NCI-H748 (cell line): ENCODE measurements at regions not wholly inside any gene's neighbourhood (a gene's known extent, or its start where the extent isn't known, plus 50 kb on each side); places are given as distances from the start of the nearest gene placed in this dataset.

Experiments used
- DNase-seq: peaks from one replicate; lab custom pipeline; 2025; ENCODE audit not compliant: unreplicated experiment; lab: John Stamatoyannopoulos, UW

DNA sequence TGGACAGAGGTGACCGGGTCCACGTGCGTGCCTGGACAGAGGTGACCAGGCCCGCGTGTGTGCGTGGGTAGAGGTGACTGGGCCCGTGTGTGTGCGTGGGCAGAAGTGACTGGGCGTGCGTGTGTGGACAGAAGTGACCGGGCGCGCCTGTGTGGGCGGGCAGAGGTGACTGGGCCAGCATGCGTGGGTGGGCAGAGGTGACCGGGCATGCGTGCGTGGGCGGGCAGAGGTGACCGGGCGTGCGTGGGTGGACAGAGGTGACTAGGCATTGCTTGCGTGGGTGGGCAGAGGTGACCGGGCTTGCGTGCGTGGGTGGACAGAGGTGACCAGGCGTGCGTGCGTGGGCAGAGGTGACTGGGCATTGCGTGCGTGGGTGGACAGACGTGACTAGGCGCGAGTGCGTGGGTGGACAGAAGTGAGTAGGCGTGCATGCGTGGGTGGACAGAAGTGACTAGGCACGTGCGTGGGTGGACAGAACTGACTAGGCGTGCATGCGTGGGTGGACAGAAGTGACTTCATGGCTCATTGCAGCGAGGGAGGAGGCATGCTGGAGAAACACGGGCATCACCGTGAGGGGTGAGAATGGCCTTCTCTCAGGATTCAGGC is 254.1 kb upstream of the IRX4 start:
- DNase-seq: no peak

- DNase-seq: no peak
Measured at GRCh38 chr5:2135833-2136232, 253.1 kb upstream of the IRX4 start.

DNA sequence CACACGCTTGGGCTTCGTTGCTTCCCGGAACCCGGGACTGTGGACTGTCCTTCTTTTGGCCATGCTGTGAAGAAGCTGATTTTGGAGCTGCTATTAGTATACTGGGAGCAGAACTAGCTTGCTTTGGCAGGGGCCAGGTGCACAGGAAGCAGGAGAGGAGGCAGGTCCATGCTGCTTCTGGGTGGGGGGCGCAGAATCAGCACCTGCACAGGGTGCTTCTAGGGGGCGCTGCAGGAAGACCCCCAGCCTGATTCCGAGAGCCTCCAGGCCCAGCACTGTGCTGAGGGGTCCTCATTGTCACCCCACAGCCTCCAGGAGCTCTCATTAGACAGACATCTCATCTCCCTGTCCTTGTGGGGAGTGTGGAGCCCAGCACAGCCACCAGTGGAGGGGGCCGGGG is 252.6 kb upstream of the IRX4 start:
- no peak for DNase-seq

GRCh38 chr5:2134543-2135292 is 252.0 kb upstream of the IRX4 start:
- DNase-seq: no peak

GRCh38 chr5:2133936-2134335 is 251.2 kb upstream of the IRX4 start:
- no peak for DNase-seq

DNA sequence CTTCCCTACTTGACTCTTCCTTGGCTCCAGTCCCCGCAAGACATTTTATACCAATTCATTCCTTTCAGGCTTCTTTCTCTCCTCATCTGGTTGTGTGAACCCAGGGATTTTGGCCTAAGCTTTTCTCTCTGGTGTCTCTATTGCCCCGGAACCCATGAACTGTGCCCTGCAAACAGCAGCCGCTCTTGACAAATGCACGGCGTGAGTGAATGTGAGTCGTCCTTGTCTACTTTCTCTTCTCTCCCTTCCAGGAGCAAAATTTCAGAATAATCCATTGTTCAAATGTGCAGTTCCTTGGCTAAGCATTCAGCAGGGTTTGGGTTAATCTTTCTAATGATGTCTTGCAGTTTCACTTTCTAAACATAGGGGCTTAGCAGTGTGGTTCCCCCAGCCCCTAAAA is 250.4 kb upstream of the IRX4 start:
- DNase-seq: no peak

DNA sequence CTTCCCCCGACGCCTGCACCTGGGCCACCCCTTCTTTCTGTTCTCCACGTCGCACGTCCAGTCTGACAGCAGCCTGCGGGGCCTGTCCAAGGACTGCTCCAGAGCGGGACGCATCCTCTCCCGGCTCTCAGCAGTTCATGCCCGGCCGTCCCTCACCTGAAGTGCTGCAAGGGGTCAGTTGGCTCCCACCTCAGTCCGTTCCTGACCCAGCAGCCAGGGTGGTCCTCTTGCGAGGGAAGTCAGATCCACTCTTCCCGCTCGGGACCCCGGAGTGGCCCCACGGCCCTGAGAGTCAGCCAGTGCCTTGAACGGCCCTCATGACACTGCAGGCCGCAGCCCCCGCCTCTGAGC is 249.7 kb upstream of the IRX4 start:
- DNase-seq: no peak

DNA sequence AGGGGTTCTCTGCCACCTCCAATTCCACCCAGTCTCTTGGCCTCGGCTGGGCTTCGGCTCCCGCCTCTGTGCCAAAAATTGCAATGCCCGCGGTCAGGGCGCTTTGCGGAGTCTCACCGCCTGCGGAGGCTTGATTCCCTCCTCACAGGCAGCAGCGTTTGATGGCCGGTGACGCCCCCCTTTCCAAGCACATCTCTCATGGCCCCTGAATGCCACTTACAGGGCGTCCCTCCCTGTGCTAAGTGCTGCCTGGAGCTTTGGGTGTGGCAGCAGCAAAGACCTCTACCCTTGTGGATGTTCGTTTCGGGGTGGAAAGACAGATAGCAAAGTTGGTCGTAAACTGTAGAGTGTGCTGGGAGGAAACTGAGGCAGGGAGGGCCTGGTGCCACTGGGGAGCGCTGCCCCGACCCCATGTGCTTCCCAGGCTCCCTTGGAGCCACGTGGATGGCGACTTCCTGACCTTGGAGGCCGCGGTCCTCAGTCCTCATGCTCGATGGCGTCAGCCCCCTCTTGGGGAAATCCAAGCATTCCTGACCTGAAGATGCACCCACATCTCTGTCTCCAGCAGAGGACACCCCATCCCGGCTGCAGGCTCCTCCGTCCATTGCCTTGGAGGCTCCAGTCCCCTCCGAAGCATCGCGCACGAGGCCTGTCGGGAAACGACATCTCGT is 249.2 kb upstream of the IRX4 start:
- DNase-seq: no peak

DNA sequence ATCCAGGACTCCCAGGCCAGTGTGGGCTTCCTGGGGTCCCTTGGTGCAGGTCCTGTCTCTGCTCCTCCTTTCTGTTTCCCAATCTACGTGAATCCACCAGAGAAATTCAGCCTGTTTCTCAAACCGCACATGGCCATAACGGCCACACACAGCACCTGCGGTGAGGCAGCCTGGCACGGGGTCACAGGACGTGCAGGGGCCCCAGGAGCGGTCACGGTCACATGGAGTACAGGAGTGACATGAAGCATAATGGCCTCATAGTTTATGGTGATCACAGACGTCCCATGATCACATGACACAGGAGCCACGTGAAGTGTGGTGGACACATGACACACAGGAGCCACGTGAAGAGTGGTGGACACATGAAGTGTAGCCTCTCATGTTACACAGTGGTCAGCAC is 248.5 kb upstream of the IRX4 start:
- DNase-seq: no peak

DNA sequence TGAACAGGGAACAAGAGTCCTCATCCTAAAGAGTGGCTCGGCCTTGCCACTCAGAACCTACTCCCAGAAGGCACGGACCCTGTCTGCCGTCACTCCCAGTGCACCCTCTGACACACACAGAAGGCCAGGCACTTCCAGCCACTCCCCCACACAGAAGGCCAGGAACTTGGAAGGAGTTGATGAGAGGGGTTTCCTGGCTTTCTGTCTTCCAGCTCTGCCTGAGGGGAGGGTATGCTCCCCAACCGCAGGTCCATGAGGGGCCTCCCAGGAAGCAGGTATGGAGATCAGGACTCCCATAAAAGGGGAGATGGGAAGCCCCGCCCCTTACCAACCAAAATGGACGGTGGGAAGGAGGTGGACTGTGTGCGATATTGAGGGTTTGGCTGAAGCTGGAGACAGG is 247.6 kb upstream of the IRX4 start:
- no peak for DNase-seq

DNA sequence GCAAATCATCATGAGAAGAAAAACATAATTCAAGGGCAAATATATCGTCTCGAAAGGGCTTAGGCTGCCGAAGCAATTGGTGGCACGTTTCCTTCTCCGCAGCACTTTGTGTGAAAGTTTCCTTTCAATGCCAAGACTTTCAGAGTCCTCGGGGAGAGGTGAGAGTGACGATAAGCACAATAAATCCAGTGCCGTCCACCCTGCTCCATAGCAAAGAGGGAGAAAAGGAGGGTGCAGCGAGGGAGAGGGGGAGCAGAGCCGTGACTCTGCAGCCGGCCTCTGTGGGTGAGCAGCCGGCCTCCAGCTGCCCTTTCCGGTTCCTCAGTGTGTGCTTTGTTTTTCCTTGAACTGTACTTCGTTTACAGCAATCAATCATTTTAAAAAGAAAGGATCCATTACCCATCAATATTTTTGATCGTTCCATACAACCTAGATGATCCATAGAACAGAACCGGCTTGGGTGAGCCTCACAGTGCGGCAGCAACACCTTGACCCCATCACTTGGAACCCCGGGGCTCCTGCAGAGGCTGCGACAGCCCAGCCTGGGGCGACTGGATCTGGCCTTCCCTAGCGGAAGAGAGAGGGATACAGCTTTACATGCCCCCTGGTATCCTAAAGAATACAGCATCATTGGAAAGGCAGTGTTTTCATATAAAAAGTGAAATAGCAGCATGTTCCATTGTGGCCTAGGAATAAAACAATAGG is 247.0 kb upstream of the IRX4 start:
- DNase-seq: no peak

DNA sequence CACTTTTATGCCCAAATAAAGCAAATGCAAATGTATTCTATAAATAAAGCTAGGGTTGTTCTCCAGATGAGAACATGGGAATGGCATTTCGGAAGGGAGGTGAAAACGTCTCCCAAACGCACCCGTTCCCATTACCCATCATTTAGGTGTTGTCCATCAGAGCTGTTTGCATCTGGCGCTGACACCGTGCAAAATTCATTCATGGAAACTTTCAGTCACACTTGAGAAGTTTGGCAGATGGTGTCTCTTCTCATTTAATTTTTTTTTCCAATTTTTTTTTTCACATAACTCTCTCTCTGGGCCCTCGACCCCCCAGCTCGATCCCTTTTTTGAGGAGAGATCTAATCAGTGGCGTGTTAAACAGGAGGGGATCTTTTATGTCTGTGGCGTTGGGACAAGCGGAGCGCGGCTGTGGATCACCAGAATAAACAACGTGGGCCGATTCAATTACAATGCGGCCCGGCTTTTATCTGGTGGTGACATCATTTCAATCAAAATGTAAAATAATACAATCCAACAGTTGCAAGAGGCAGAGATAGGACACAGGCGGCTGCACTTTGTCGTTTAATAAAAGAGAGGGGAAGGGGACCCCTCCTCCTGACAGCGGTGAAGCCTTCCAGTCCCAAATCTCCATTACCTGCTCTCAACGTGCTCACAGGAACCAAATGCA is 246.1 kb upstream of the IRX4 start:
- DNase-seq: peak; percentile 60

DNA sequence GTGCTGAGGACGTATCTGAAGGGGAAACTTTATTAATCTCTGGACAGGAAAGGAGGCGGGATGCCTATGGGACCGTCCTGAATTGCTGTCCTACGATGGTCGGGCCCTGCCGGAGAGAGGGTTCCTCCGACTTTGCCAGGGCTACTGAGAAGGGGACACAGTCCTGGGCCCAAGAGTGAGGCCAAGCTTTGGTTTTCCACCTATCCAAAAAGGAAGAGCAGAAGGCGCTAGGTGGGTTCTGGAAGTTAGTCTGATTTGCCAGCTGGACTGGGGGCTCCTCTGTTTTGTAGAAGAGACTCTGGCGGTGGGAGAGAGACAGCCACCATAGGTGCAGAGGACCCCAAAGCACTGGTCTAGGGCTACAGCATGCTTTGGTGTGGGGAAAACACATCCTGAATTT is 243.8 kb upstream of the IRX4 start:
- no peak for DNase-seq

DNA sequence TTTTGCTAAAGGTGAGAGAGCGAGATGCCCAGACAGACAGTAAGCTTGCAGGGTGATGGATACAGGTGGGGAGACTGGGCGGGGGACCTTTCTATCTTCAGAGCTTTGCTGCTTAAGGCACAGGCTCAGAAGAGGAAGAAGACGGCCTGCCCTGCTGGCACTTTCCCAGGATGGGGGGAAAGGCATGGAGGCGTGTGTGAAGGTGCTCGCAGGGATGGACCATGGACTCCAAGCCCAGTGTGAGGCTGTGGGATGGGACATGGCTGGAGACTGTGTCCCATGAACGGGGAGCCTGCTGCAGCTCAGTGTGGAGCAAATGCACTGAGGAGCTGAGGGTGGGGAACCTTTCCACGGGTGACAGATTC is 243.2 kb upstream of the IRX4 start:
- DNase-seq: no peak

GRCh38 chr5:2125171-2125900 is 242.6 kb upstream of the IRX4 start:
- no peak for DNase-seq

DNA sequence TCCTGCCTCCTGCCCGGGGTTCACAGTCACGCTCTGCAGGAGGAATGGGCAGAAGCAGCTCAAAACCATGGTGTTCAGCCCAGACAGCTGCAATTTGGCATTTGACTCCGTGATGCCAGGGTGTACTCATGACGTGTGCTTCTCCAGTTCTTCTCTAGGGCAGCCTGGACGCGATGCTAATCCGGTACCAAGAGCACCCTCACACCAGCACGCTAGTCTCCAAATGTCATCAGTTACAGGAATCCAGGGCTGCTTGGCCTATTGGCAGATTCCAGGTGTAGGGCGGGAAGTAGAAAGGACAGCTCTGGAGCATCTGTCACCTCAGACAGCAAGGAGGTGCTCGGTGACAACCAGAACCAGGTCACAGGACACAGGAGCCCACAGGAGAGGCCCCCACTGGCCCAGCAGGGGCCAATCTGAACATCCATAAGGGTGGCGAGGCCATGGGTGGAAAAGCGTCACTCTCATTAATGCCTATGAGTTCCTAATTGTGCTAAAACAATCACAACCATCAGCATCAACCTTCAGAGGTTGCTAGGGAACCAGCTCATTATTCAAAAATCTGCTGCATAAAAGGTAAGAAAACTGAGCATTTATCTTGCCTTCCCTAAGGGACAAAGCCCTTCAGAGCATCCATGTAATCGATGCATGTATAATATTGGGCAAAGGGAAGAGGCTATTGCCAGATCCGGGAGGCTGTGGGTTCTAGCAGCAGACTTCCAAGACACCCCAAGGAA is 241.9 kb upstream of the IRX4 start:
- no peak for DNase-seq

DNA sequence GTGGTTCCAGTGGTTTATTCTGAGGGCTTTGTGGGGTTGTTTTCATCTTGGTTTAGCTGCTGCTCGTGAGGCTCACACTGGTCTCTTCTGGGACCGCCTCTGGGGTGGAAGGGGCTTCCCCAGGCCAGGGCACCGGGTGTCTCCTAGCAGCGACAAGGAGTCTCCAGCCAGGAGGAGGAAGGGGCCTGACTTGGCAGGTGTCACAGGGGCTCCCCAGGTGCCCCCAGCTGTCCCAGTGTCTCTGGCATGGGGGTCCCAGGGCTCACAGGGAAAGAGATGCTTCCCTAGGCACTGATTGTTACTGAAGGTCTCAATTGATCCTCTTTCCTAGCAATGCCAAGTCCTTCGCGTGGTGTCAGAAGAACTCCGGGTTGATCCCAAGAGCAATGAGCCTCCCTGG is 241.1 kb upstream of the IRX4 start:
- DNase-seq: no peak

DNA sequence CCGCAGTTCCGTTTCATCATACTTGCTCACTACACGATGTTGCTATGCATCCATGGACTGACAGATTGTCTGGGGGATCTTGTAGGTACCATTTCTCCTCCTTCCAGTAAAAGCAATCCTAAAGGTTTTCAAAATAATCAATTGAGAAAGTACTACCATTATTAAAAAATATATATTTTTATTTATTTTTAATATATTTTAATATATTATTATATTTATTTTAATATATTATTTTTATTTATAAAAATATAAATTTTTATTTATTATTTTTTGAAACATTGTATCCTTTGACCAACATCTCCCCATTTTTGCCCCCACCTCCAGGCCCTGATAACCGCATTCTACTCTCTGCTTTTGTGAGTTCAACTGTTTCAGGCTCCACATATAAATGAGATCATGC is 237.6 kb upstream of the IRX4 start:
- no peak for DNase-seq

GRCh38 chr5:2119573-2119972 is 236.8 kb upstream of the IRX4 start:
- no peak for DNase-seq
